A549 (cell line): ENCODE measurements at regions not wholly inside any gene's neighbourhood (a gene's known extent, or its start where the extent isn't known, plus 50 kb on each side); places are given as distances from the start of the nearest gene placed in this dataset.

ENCODE experiments used
- BHLHE40 ChIP-seq: IDR thresholded peaks from 2 replicates; pipeline ENCODE4 v1.6.1; 2012; ENCODE audit warnings: low read depth, low read length, inconsistent platforms
- CHD2 ChIP-seq: fragments of 150-350 bp; IDR thresholded peaks from 2 replicates; pipeline ENCODE4 v1.6.1; 2014; ENCODE audit warnings: low read length; ENCODE audit not compliant: partially characterized antibody
- E2F6 ChIP-seq: IDR thresholded peaks from 2 replicates; pipeline ENCODE4 v1.6.1; 2012; ENCODE audit warnings: low read depth, borderline replicate concordance
- EHMT2 ChIP-seq: fragments of 200-600 bp; sonication (generic); IDR thresholded peaks from 2 replicates; pipeline ENCODE4 v1.6.1; 2016; ENCODE audit warnings: antibody characterized with exemption, low read depth, mild to moderate bottlenecking, moderate library complexity
- GATA3 ChIP-seq: IDR thresholded peaks from 2 replicates; pipeline ENCODE4 v1.6.1; 2012; ENCODE audit warnings: borderline replicate concordance
- MAFK ChIP-seq: fragments of 450-650 bp; IDR thresholded peaks from 2 replicates; pipeline ENCODE4 v1.6.1; 2014; ENCODE audit not compliant: partially characterized antibody
- MAX ChIP-seq: IDR thresholded peaks from 2 replicates; pipeline ENCODE4 v1.6.1; 2012
- MYC ChIP-seq: IDR thresholded peaks from 2 replicates; pipeline ENCODE4 v1.6.1; 2012; ENCODE audit warnings: mild to moderate bottlenecking, inconsistent platforms, low read length, improper control_type of control experiment, borderline replicate concordance
- NR3C1 ChIP-seq: fragments of >200 bp; sonication (Bioruptor Twin); formaldehyde crosslinking; IDR thresholded peaks from 3 replicates; pipeline ENCODE4 v1.6.1; 2017
- POLR2A ChIP-seq: IDR thresholded peaks from 2 replicates; pipeline ENCODE4 v1.6.1; 2012; ENCODE audit warnings: mild to moderate bottlenecking, low read length
- REST ChIP-seq: fragments of 200-600 bp; sonication (generic); IDR thresholded peaks from 2 replicates; pipeline ENCODE4 v1.6.1; 2016; ENCODE audit warnings: antibody characterized with exemption, mild to moderate bottlenecking, moderate library complexity
- SMC3 ChIP-seq: fragments of >200 bp; sonication (Bioruptor Twin); formaldehyde crosslinking; IDR thresholded peaks from 3 replicates; pipeline ENCODE4 v1.6.1; 2018; ENCODE audit warnings: inconsistent platforms
- TF ChIP-seq, protein P1 (sequence below): fragments of >200 bp; sonication (Bioruptor Twin); formaldehyde crosslinking; IDR thresholded peaks from 3 replicates; pipeline ENCODE4 v1.5.1; 2016

DNA sequence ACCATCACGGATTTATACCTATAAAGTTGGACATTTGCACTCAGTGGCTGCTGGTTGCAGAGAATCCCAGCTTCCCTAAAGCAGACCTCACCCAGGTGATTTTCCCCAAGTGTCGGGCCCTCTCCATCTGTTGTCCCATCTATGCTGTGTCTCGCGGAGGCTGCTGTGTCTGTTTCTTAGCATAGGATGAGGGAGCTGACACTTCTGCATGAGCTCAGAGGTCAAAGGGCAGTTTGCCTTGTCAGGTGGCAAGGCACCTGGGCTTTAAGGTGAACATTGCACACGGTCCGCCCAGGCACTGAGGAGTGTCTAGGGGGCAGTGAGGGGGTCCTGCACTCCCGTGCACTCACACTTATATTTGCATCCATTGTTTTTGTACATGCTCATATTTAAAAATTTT is 151.6 kb downstream of the ZIC5 start:
- TF ChIP-seq EHMT2 (no peak), POLR2A (no peak), E2F6 (no peak), SMC3 (no peak), MAFK (no peak), CHD2 (no peak), GATA3 (no peak), MYC (no peak), BHLHE40 (no peak), MAX (no peak), REST (no peak), NR3C1 (no peak)
- TF ChIP-seq, protein P1, sequence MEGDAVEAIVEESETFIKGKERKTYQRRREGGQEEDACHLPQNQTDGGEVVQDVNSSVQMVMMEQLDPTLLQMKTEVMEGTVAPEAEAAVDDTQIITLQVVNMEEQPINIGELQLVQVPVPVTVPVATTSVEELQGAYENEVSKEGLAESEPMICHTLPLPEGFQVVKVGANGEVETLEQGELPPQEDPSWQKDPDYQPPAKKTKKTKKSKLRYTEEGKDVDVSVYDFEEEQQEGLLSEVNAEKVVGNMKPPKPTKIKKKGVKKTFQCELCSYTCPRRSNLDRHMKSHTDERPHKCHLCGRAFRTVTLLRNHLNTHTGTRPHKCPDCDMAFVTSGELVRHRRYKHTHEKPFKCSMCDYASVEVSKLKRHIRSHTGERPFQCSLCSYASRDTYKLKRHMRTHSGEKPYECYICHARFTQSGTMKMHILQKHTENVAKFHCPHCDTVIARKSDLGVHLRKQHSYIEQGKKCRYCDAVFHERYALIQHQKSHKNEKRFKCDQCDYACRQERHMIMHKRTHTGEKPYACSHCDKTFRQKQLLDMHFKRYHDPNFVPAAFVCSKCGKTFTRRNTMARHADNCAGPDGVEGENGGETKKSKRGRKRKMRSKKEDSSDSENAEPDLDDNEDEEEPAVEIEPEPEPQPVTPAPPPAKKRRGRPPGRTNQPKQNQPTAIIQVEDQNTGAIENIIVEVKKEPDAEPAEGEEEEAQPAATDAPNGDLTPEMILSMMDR = no peak
